ENCODE measurements at regions not wholly inside any gene's neighbourhood (a gene's known extent, or its start where the extent isn't known, plus 50 kb on each side); places are given as distances from the start of the nearest gene placed in this dataset.

GRCh38 chr1:71303617-71304041, 222.8 kb upstream of the ZRANB2 start (continued):
- TF ChIP-seq ZNF764 (CRISPR knock-in tag; IDR thresholded peaks at IDR 0.05; ENCODE audit: low read depth): no peak
- TF ChIP-seq L3MBTL2 (IDR thresholded peaks at IDR 0.05): no peak
- no peak for TF ChIP-seq NFE2 (IDR thresholded peaks at IDR 0.05; ENCODE audit: low read depth)
- no peak for TF ChIP-seq HINFP (tag; conservative IDR thresholded peaks at IDR 0.05; ENCODE audit: low read depth)

GRCh38 chr1:71298633-71299032, 217.8 kb upstream of the ZRANB2 start:
- in situ Hi-C loops (cut with MboI) (no loop called here), intact Hi-C loops (cut with micrococcal nuclease) (no loop called here)
- no peaks in the 10 kb centered on the region for H3K27me3 ChIP-seq (ENCODE audit: control insufficient read depth in 2 of 2, insufficient read depth in 2 of 2, low read length in 2 of 2)
- no TSS peak for BruUV-seq (replicated peaks)
- 17% methylated on average over 2 of the region's 2 CpGs for WGBS (ENCODE audit: insufficient coverage, low coverage, missing lambda C conversion rate)
- H3K4me3 ChIP-seq: no peak overlapping the region
- ATAC-seq (no peak), DNase-seq (ENCODE audit: extremely low read depth in 1 of 4, low spot score in 3 of 4) (no peak), FAIRE-seq (no peak)
- no peak for TF ChIP-seq MAZ (CRISPR knock-in tag; conservative IDR thresholded peaks at IDR 0.05 in 1 of 2, IDR thresholded peaks at IDR 0.05 in 1 of 2)
- no peak overlapping the region for H3K27ac ChIP-seq (ENCODE audit: extremely low read depth, low read depth, low read length)
- no peaks in the 10 kb centered on the region for H3K9me1 ChIP-seq (ENCODE audit: control insufficient read depth, insufficient read depth, low read length)
- no peak overlapping the region for H3K9ac ChIP-seq (ENCODE audit: insufficient read depth in 1 of 2, low read depth in 2 of 2, low read length in 2 of 2)
- H4K20me1 ChIP-seq (replicated peaks; ENCODE audit: control insufficient read depth, insufficient read depth, low read length): no peaks in the 10 kb centered on the region
- no peaks in the 10 kb centered on the region for H3K36me3 ChIP-seq (ENCODE audit: control insufficient read depth, insufficient read depth, low read length)
- no peaks in the 10 kb centered on the region for H3K79me2 ChIP-seq (ENCODE audit: control insufficient read depth, insufficient read depth, low read length)
- no peaks in the 10 kb centered on the region for H3K4me1 ChIP-seq (replicated peaks in 1 of 2; ENCODE audit: control insufficient read depth in 2 of 2, insufficient read depth in 2 of 2, low read length in 2 of 2)
- no peak overlapping the region for H2AFZ ChIP-seq (ENCODE audit: low read depth, low read length)
- H3K9me3 ChIP-seq (replicated peaks; ENCODE audit: control insufficient read depth, insufficient read depth, low read depth, low read length): no peaks in the 10 kb centered on the region
- POLR2A ChIA-PET: no interaction called here
- CTCF ChIA-PET (ENCODE audit: low intra/inter-chr PET ratio): no interaction called here
- H3K4me2 ChIP-seq (ENCODE audit: insufficient read depth, low read length): no peak overlapping the region
